GM18508 (cell line): ENCODE measurements at regions not wholly inside any gene's neighbourhood (a gene's known extent, or its start where the extent isn't known, plus 50 kb on each side); places are given as distances from the start of the nearest gene placed in this dataset.

ENCODE experiments used
- ATAC-seq: cut with Tn5 transposase; IDR thresholded peaks from one replicate; pipeline ENCODE4 v1.9.1; 2021; ENCODE audit warnings: moderate number of reproducible peaks; ENCODE audit not compliant: insufficient read depth, unreplicated experiment

- ATAC-seq = no peak
These were observed 895.9 kb downstream of the TLE4 start for GRCh38 chr9:80467632-80468031.

- ATAC-seq = no peak
These were observed 893.8 kb downstream of the TLE4 start for GRCh38 chr9:80465556-80465955.

- no peak for ATAC-seq
These were observed 877.7 kb downstream of the TLE4 start for GRCh38 chr9:80449513-80449912.

- ATAC-seq = no peak
These were observed 877.2 kb downstream of the TLE4 start for GRCh38 chr9:80448996-80449395.

- no peak for ATAC-seq
These were observed 876.1 kb downstream of the TLE4 start for GRCh38 chr9:80447876-80448275.

- no peak for ATAC-seq
These were observed 869.0 kb downstream of the TLE4 start for GRCh38 chr9:80440724-80441123.

GRCh38 chr9:80437825-80438224 is 866.1 kb downstream of the TLE4 start:
- no peak for ATAC-seq

- ATAC-seq = no peak
These were observed 865.4 kb downstream of the TLE4 start for GRCh38 chr9:80437091-80437640.

- ATAC-seq = no peak
These were observed 863.8 kb downstream of the TLE4 start for GRCh38 chr9:80435591-80435990.

- ATAC-seq = no peak
These were observed 855.2 kb downstream of the TLE4 start for GRCh38 chr9:80426992-80427391.

- ATAC-seq = no peak
These were observed 845.5 kb downstream of the TLE4 start for GRCh38 chr9:80417211-80417773.

GRCh38 chr9:80410106-80410505 is 838.3 kb downstream of the TLE4 start:
- no peak for ATAC-seq

GRCh38 chr9:80407220-80407619 is 835.5 kb downstream of the TLE4 start:
- no peak for ATAC-seq

GRCh38 chr9:80401243-80401642 is 829.5 kb downstream of the TLE4 start:
- ATAC-seq = no peak

GRCh38 chr9:80400624-80401230 is 829.0 kb downstream of the TLE4 start:
- no peak for ATAC-seq

GRCh38 chr9:80399606-80400005 is 827.8 kb downstream of the TLE4 start:
- no peak for ATAC-seq

GRCh38 chr9:80387828-80388227 is 816.1 kb downstream of the TLE4 start:
- no peak for ATAC-seq

GRCh38 chr9:80385246-80385645 is 813.5 kb downstream of the TLE4 start:
- no peak for ATAC-seq

GRCh38 chr9:80383331-80383730 is 811.6 kb downstream of the TLE4 start:
- no peak for ATAC-seq

GRCh38 chr9:80382211-80382891 is 810.6 kb downstream of the TLE4 start:
- no peak for ATAC-seq

GRCh38 chr9:80380301-80380700 is 808.5 kb downstream of the TLE4 start:
- no peak for ATAC-seq
